AG04450 (cell line): ENCODE measurements at regions not wholly inside any gene's neighbourhood (a gene's known extent, or its start where the extent isn't known, plus 50 kb on each side); places are given as distances from the start of the nearest gene placed in this dataset.

Source experiments
- CTCF ChIA-PET: fragments of 300-600, 350-600 bp; formaldehyde crosslinking; extraction: SDS; loops from one replicate; lab custom pipeline; 2022; ENCODE audit warnings: antibody characterized with exemption, inconsistent platforms; lab: Charles Lee
- POLR2A ChIA-PET: fragments of 350-600 bp; formaldehyde crosslinking; extraction: SDS; loops from one replicate; lab custom pipeline; 2021; ENCODE audit warnings: antibody characterized with exemption, inconsistent platforms; lab: Yijun Ruan, JAX
- DNase-seq: peaks from one replicate; pipeline ENCODE4 v3.0.0-alpha.2; 2011; ENCODE audit warnings: low read depth, low spot score
- H3K27ac ChIP-seq: one replicate; pipeline ENCODE4 v1.5.1; 2012; ENCODE audit warnings: low read depth, low read length, control low read depth
- H3K27me3 ChIP-seq: one replicate; pipeline ENCODE4 v1.6.0; 2012; ENCODE audit warnings: low read length; ENCODE audit not compliant: control insufficient read depth, insufficient read depth
- H3K4me3 ChIP-seq: 2 replicates; pipeline ENCODE4 v1.5.1; 2011; ENCODE audit warnings: mild to moderate bottlenecking, low read depth, low read length, control low read depth
- H3K9me3 ChIP-seq: 2 replicates; pipeline ENCODE4 v1.5.1; 2012; ENCODE audit warnings: low read length; ENCODE audit not compliant: control insufficient read depth, insufficient read depth
- CTCF ChIP-seq: IDR thresholded peaks from 2 replicates; pipeline ENCODE4 v1.5.1; 2011; ENCODE audit warnings: low read depth, low read length, control low read depth, inconsistent platforms

DNA sequence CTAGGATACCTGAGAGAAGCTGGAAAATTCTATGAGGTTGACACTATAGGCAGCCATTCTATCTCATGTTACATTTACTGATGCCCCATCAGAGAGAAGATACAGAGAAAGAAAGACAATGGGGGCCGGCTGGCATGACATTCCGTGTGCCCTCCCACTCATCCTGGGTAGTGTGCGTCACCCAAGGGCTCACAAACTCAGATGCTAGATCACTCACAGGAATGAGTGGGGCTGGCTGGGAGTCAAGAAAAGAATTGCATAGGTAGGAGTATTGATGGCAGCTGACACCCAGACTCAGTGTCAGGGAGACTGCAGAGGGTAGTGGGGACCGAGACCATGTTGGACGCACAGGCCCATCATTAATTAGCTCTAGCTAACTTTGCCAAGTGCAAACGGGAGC, 1113.5 kb upstream of the AUTS2 start:
- no peak for DNase-seq
- CTCF ChIA-PET = no interaction called here
- Histone ChIP-seq H3K9me3 (peaks cover 20% of the 10 kb centered on the region), H3K4me3 (no peak overlapping the region), H3K27ac (no peak overlapping the region), H3K27me3 (no peaks in the 10 kb centered on the region)
- TF ChIP-seq CTCF = no peak
- POLR2A ChIA-PET = no interaction called here

DNA sequence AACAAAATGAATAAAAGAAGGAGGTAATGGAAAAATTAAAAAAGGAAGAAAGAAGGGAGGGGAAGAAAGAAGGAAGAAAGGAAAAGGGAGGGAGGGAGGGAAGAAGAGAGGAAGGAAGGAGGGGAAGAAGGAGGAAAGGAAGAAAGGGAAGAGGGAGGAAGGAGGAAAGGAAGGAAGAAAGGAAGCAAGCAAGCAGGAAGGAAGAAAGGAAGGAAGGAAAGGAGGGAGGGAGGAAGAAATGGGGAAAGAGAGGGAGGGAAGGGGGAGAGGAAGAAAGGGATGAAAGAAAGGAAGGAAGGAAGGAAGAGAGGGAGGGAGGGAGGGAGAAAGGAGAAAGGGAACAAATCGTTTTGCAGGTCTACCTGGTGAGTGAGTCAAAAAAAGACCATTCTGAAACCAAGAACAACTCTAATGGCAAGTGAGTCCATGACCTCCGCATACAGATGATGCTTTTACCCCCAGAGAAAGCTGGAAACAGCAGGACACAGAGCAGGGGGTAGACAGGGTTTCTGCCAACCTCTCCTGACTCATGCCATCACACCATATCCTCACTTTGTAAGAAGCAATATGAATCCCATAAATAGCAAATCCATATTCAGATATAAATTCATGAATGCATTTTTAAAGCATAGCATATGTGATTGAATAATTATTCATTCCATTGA, 1112.9 kb upstream of the AUTS2 start:
- H3K27ac ChIP-seq = no peak overlapping the region
- no peaks in the 10 kb centered on the region for H3K27me3 ChIP-seq
- no peak for DNase-seq
- POLR2A ChIA-PET = no interaction called here
- H3K4me3 ChIP-seq = no peak overlapping the region
- CTCF ChIA-PET = no interaction called here
- TF ChIP-seq CTCF = no peak
- peaks cover 24% of the 10 kb centered on the region for H3K9me3 ChIP-seq

- Histone ChIP-seq H3K27ac (no peak overlapping the region), H3K27me3 (no peaks in the 10 kb centered on the region), H3K9me3 (peaks cover 29% of the 10 kb centered on the region), H3K4me3 (no peak overlapping the region)
- TF ChIP-seq CTCF = no peak
- DNase-seq = no peak
- POLR2A ChIA-PET = no interaction called here
- CTCF ChIA-PET = no interaction called here
Observed at GRCh38 chr7:68488341-68489060, 1109.8 kb upstream of the AUTS2 start.

DNA sequence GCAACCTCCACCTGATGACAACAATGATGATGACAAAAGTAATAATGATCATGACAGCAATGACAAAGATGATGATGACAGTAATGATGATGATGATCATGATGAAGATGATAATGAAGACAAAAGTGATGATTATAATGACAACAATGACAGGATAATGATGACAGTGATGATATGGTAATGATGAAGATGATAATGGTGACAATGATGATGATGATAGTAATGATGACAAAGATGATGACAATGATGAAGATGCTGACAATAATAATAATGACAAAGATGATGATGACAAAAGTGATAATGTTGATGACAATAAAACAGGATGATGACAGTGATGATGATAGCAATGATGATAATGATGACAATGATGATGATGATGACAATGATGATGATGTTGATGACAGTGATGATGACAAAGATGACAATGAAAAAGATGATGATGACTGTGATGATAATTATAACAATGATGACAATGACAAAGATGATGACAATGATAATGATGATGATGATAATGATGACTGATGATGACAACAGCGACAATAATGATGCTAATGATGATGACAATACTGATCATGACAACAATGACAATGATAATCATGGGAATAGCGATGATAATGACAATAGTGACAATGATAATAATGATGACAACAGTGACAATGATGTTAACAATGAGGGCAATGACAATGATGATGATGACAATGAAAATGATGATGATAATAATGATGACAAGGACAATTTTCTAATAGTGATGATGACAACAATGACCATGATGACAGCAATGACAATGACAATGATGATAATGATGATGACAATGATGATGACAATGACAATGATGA, 1106.5 kb upstream of the AUTS2 start:
- Histone ChIP-seq H3K27ac (no peak overlapping the region), H3K4me3 (no peak overlapping the region), H3K27me3 (no peaks in the 10 kb centered on the region), H3K9me3 (peaks cover 32% of the 10 kb centered on the region)
- no peak for TF ChIP-seq CTCF
- DNase-seq = no peak
- ChIA-PET CTCF (no interaction called here), POLR2A (no interaction called here)

- Histone ChIP-seq H3K27ac (no peak overlapping the region), H3K27me3 (no peaks in the 10 kb centered on the region), H3K4me3 (no peak overlapping the region), H3K9me3 (peaks cover 31% of the 10 kb centered on the region)
- ChIA-PET CTCF (no interaction called here), POLR2A (no interaction called here)
- no peak for TF ChIP-seq CTCF
- DNase-seq = no peak
Observed at GRCh38 chr7:68492359-68492690, 1106.0 kb upstream of the AUTS2 start.
